Liver (tissue), 8 donors: ENCODE measurements at regions not wholly inside any gene's neighbourhood (a gene's known extent, or its start where the extent isn't known, plus 50 kb on each side); places are given as distances from the start of the nearest gene placed in this dataset.

Experiments used
- DNase-seq: peaks from one replicate; pipeline ENCODE4 v3.0.0-alpha.2; 2017; ENCODE audit warnings: low spot score
- H3K27ac ChIP-seq, 2 donors: one replicate each; pipeline ENCODE4 v1.7.0; 2013; ENCODE audit warnings: inconsistent platforms in 2 of 2, low read length in 2 of 2, control low read depth in 1 of 2, low read depth in 1 of 2, mild to moderate bottlenecking in 1 of 2
- H3K27me3 ChIP-seq, 4 donors: one replicate each; pipeline versions ENCODE4 v1.6.1 to v1.7.0; 2013; ENCODE audit warnings: low read length in 3 of 4, inconsistent platforms in 1 of 4, mild to moderate bottlenecking in 1 of 4, moderate library complexity in 1 of 4; ENCODE audit not compliant: control insufficient read depth in 4 of 4, insufficient read depth in 4 of 4
- H3K36me3 ChIP-seq, 4 donors: one replicate each; pipeline versions ENCODE4 v1.6.1 to v1.7.0; 2013; ENCODE audit warnings: low read length in 3 of 4, mild to moderate bottlenecking in 3 of 4, low read depth in 1 of 4, moderate library complexity in 1 of 4; ENCODE audit not compliant: control insufficient read depth in 4 of 4, insufficient read depth in 3 of 4
- H3K4me1 ChIP-seq, 4 donors: one replicate each; pipeline versions ENCODE4 v1.6.1 to v1.7.0; 2013; ENCODE audit warnings: low read length in 3 of 4, mild to moderate bottlenecking in 3 of 4, moderate library complexity in 1 of 4; ENCODE audit not compliant: control insufficient read depth in 4 of 4, insufficient read depth in 4 of 4
- H3K4me3 ChIP-seq, 3 donors: one replicate each; pipeline versions ENCODE4 v1.6.1 to v1.7.0; 2013; ENCODE audit warnings: low read length in 3 of 3, control low read depth in 1 of 3, low read depth in 1 of 3, mild to moderate bottlenecking in 1 of 3
- H3K9ac ChIP-seq, 2 donors: one replicate each; pipeline ENCODE4 v1.7.0; 2013; ENCODE audit warnings: low read length in 2 of 2, mild to moderate bottlenecking in 2 of 2, moderate library complexity in 2 of 2, control low read depth in 1 of 2, low read depth in 1 of 2
- H3K9me3 ChIP-seq, 4 donors: one replicate each; pipeline versions ENCODE4 v1.6.1 to v1.7.0; 2013; ENCODE audit warnings: low read length in 3 of 4; ENCODE audit not compliant: control insufficient read depth in 4 of 4
- EGR1 ChIP-seq, 2 donors: IDR thresholded peaks; 2 replicates each; pipeline ENCODE4 v1.6.1; 2016 to 2018; ENCODE audit warnings: antibody characterized with exemption in 2 of 2, low read depth in 2 of 2
- FOXA1 ChIP-seq: IDR thresholded peaks from 2 replicates; pipeline ENCODE4 v1.6.1; 2016; ENCODE audit warnings: antibody characterized with exemption
- FOXA2 ChIP-seq: IDR thresholded peaks from 2 replicates; pipeline ENCODE4 v1.6.1; 2016; ENCODE audit warnings: antibody characterized with exemption
- GABPA ChIP-seq, 2 donors: IDR thresholded peaks in 1 of 2; conservative IDR thresholded peaks in 1 of 2; 2 replicates each; pipeline ENCODE4 v1.6.1; 2016; ENCODE audit warnings: antibody characterized with exemption in 2 of 2, mild to moderate bottlenecking in 1 of 2, moderate library complexity in 1 of 2
- HNF4A ChIP-seq, 2 donors: conservative IDR thresholded peaks; 2 replicates each; pipeline ENCODE4 v1.6.1; 2016; ENCODE audit warnings: antibody characterized with exemption in 2 of 2, mild to moderate bottlenecking in 2 of 2
- HNF4G ChIP-seq: IDR thresholded peaks from 2 replicates; pipeline ENCODE4 v1.6.1; 2016; ENCODE audit warnings: antibody characterized with exemption
- JUND ChIP-seq, 2 donors: IDR thresholded peaks; 2 replicates each; pipeline ENCODE4 v1.6.1; 2016; ENCODE audit warnings: antibody characterized with exemption in 2 of 2
- NR2F2 ChIP-seq: IDR thresholded peaks from 2 replicates; pipeline ENCODE4 v1.6.1; 2016; ENCODE audit warnings: antibody characterized with exemption
- RAD21 ChIP-seq, 2 donors: IDR thresholded peaks; 2 replicates each; pipeline ENCODE4 v1.6.1; 2016; ENCODE audit warnings: antibody characterized with exemption in 2 of 2, mild to moderate bottlenecking in 2 of 2
- RXRA ChIP-seq, 2 donors: IDR thresholded peaks; 2 replicates each; pipeline ENCODE4 v1.6.1; 2017 to 2018; ENCODE audit warnings: antibody characterized with exemption in 2 of 2, mild to moderate bottlenecking in 1 of 2
- TAF1 ChIP-seq: conservative IDR thresholded peaks from 2 replicates; pipeline ENCODE4 v1.6.1; 2016; ENCODE audit warnings: antibody characterized with exemption, mild to moderate bottlenecking
- YY1 ChIP-seq: IDR thresholded peaks from 2 replicates; pipeline ENCODE4 v1.6.1; 2016; ENCODE audit warnings: antibody characterized with exemption, mild to moderate bottlenecking
- WGBS: extraction: QIAGEN DNeasy Blood & Tissue Kit; methylation state at CpG from one replicate; pipeline ENCODE4 v1.1.7; 2013; 5-methylcytosine and 5-hydroxymethylcytosine counted together
- TF ChIP-seq, protein P1 (sequence below): IDR thresholded peaks from 2 replicates; pipeline ENCODE4 v1.6.1; 2016; ENCODE audit warnings: antibody characterized with exemption
- TF ChIP-seq, protein P2 (sequence below): IDR thresholded peaks from 2 replicates; pipeline ENCODE4 v1.6.1; 2016; ENCODE audit warnings: antibody characterized with exemption
- TF ChIP-seq, protein P3 (sequence below): IDR thresholded peaks from 2 replicates; pipeline ENCODE4 v1.6.1; 2016; ENCODE audit warnings: antibody characterized with exemption
- TF ChIP-seq, protein P4 (sequence below): fragments of 150-350 bp; IDR thresholded peaks from 2 replicates; pipeline ENCODE4 v1.5.1; 2017; ENCODE audit warnings: improper control_type of control experiment, low read depth, low read length; ENCODE audit not compliant: missing input control
- TF ChIP-seq, protein P5 (sequence below): IDR thresholded peaks from 2 replicates; pipeline ENCODE4 v1.6.1; 2016; ENCODE audit warnings: antibody characterized with exemption, mild to moderate bottlenecking
- donor health status: healthy.
- donor health status: healthy.
- donor health status: healthy.
- donor health status: healthy.
- donor health status: healthy.

DNA sequence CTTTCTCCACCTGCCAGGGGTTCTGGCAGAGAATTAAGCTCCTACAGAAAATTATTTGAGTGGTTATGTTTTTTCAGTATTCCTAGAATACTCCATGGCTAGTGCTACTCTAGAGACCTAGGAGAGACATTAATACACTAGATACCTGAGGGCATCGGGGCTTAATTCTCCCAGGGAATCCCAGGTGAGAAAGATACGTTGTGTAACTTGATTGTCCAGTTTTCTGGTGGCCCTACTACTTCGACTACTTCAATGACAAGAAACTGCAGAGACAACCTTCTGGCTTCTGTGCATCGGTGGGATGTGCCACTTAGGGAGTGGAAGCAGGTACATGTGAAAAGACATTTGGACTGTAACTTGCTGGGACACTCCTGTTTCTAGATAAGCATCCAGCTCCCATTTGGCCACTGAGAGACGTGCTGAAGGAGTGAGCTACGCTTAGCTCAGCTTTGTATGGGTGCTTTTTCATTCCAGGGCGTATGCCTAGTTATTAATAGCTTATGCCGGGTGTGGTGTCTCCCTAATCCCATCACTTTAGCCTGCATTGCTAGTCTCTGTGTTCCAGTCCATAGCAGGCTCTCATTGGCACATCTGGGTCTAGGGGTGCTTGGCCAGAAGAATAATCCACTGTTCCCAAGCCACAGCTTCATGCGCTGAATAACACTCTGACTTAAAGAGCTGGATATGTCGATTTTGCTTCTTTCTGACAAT is 300.7 kb downstream of the SIPA1L2 start:
- peaks cover 0 to 2% (median 0%) of the 10 kb centered on the region in 4 donors for H3K27me3 ChIP-seq
- WGBS = 86% methylated on average over 10 of the region's 10 CpGs
- H3K27ac ChIP-seq = no peak overlapping the region
- DNase-seq = no peak
- H3K9me3 ChIP-seq = peaks cover 0 to 1% (median 0%) of the 10 kb centered on the region in 4 donors
- H3K4me3 ChIP-seq = no peak overlapping the region
- no peak for TF ChIP-seq HNF4A (conservative IDR thresholded peaks at IDR 0.05)
- TF ChIP-seq, protein P1, sequence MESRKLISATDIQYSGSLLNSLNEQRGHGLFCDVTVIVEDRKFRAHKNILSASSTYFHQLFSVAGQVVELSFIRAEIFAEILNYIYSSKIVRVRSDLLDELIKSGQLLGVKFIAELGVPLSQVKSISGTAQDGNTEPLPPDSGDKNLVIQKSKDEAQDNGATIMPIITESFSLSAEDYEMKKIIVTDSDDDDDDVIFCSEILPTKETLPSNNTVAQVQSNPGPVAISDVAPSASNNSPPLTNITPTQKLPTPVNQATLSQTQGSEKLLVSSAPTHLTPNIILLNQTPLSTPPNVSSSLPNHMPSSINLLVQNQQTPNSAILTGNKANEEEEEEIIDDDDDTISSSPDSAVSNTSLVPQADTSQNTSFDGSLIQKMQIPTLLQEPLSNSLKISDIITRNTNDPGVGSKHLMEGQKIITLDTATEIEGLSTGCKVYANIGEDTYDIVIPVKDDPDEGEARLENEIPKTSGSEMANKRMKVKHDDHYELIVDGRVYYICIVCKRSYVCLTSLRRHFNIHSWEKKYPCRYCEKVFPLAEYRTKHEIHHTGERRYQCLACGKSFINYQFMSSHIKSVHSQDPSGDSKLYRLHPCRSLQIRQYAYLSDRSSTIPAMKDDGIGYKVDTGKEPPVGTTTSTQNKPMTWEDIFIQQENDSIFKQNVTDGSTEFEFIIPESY = no peak
- TF ChIP-seq, protein P2, sequence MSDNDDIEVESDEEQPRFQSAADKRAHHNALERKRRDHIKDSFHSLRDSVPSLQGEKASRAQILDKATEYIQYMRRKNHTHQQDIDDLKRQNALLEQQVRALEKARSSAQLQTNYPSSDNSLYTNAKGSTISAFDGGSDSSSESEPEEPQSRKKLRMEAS = no peak
- TF ChIP-seq, protein P3, sequence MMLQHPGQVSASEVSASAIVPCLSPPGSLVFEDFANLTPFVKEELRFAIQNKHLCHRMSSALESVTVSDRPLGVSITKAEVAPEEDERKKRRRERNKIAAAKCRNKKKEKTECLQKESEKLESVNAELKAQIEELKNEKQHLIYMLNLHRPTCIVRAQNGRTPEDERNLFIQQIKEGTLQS = no peak
- no peak for TF ChIP-seq HNF4G
- no peak for TF ChIP-seq YY1
- TF ChIP-seq JUND (IDR thresholded peaks at IDR 0.05) = no peak
- TF ChIP-seq, protein P4, sequence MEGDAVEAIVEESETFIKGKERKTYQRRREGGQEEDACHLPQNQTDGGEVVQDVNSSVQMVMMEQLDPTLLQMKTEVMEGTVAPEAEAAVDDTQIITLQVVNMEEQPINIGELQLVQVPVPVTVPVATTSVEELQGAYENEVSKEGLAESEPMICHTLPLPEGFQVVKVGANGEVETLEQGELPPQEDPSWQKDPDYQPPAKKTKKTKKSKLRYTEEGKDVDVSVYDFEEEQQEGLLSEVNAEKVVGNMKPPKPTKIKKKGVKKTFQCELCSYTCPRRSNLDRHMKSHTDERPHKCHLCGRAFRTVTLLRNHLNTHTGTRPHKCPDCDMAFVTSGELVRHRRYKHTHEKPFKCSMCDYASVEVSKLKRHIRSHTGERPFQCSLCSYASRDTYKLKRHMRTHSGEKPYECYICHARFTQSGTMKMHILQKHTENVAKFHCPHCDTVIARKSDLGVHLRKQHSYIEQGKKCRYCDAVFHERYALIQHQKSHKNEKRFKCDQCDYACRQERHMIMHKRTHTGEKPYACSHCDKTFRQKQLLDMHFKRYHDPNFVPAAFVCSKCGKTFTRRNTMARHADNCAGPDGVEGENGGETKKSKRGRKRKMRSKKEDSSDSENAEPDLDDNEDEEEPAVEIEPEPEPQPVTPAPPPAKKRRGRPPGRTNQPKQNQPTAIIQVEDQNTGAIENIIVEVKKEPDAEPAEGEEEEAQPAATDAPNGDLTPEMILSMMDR = no peak
- no peak for TF ChIP-seq FOXA2
- TF ChIP-seq GABPA (IDR thresholded peaks at IDR 0.05 in 1 of 2, conservative IDR thresholded peaks at IDR 0.05 in 1 of 2) = no peak
- TF ChIP-seq, protein P5, sequence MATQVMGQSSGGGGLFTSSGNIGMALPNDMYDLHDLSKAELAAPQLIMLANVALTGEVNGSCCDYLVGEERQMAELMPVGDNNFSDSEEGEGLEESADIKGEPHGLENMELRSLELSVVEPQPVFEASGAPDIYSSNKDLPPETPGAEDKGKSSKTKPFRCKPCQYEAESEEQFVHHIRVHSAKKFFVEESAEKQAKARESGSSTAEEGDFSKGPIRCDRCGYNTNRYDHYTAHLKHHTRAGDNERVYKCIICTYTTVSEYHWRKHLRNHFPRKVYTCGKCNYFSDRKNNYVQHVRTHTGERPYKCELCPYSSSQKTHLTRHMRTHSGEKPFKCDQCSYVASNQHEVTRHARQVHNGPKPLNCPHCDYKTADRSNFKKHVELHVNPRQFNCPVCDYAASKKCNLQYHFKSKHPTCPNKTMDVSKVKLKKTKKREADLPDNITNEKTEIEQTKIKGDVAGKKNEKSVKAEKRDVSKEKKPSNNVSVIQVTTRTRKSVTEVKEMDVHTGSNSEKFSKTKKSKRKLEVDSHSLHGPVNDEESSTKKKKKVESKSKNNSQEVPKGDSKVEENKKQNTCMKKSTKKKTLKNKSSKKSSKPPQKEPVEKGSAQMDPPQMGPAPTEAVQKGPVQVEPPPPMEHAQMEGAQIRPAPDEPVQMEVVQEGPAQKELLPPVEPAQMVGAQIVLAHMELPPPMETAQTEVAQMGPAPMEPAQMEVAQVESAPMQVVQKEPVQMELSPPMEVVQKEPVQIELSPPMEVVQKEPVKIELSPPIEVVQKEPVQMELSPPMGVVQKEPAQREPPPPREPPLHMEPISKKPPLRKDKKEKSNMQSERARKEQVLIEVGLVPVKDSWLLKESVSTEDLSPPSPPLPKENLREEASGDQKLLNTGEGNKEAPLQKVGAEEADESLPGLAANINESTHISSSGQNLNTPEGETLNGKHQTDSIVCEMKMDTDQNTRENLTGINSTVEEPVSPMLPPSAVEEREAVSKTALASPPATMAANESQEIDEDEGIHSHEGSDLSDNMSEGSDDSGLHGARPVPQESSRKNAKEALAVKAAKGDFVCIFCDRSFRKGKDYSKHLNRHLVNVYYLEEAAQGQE = no peak
- no peak for TF ChIP-seq RXRA (IDR thresholded peaks at IDR 0.05)
- TF ChIP-seq TAF1 = no peak
- TF ChIP-seq NR2F2 = no peak
- TF ChIP-seq EGR1 (IDR thresholded peaks at IDR 0.05; ENCODE audit: low read depth in 2 of 2) = no peak
- TF ChIP-seq FOXA1 = no peak
- TF ChIP-seq RAD21 (IDR thresholded peaks at IDR 0.05) = no peak
- H3K4me1 ChIP-seq = no peaks in the 10 kb centered on the region
- H3K36me3 ChIP-seq = no peaks in the 10 kb centered on the region
- no peak overlapping the region for H3K9ac ChIP-seq
